ENCODE measurements at regions not wholly inside any gene's neighbourhood (a gene's known extent, or its start where the extent isn't known, plus 50 kb on each side); places are given as distances from the start of the nearest gene placed in this dataset.

DNA sequence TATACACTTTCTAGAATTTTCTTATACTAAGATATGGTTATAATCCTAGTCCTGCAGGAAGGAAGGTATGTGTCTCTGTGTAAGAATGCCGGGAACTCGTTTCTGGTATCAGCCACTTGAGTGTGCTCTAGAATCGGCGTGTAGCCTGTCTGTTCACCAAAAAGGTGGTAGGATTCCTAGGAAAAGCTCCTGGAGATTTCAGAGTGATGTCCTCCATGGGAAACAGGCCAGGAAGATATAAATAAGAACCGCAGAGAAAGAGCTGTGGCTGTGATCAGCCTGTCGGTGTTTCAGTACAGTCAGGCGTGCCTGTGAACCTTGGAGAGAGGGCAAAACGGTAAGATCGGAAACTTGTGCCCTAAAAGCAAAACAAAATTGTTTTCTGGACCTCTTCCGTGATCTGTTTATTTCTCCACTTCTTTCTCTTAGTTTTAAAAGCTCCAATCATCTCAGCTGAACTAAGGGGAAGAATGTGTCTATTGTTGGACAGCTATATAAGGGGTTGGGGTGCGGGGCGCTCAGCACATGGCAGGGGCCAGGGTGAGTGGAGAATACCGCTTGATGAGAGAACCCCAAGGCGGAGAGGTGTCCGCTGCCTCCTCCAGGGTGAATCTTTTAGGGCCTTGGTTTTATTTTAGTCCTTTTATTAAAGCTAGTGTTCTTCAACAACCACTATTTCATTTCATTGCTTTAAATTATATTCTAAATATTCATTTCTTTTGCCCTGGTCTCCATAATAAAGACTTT lies 303.8 kb upstream of the TENM3 start:
- H3K27me3 Mint-ChIP-seq (ENCODE audit: insufficient read depth, unreplicated experiment): peaks cover 27% of the 10 kb centered on the region
- H3K9me3 Mint-ChIP-seq (ENCODE audit: unreplicated experiment): no peaks in the 10 kb centered on the region
- DNase-seq: no peak
- Histone ChIP-seq H3K27me3 (replicated peaks; ENCODE audit: control insufficient read depth, insufficient read depth, low read length) (no peaks in the 10 kb centered on the region), H3K36me3 (ENCODE audit: control insufficient read depth, insufficient read depth, low read length) (no peaks in the 10 kb centered on the region), H3K4me1 (no peaks in the 10 kb centered on the region), H3K9me3 (no peaks in the 10 kb centered on the region), H3K4me3 (ENCODE audit: low read depth, low read length) (no peak overlapping the region)
- intact Hi-C loops (cut with micrococcal nuclease; ENCODE audit: unreplicated experiment): no loop called here
- TF ChIP-seq, protein P1, sequence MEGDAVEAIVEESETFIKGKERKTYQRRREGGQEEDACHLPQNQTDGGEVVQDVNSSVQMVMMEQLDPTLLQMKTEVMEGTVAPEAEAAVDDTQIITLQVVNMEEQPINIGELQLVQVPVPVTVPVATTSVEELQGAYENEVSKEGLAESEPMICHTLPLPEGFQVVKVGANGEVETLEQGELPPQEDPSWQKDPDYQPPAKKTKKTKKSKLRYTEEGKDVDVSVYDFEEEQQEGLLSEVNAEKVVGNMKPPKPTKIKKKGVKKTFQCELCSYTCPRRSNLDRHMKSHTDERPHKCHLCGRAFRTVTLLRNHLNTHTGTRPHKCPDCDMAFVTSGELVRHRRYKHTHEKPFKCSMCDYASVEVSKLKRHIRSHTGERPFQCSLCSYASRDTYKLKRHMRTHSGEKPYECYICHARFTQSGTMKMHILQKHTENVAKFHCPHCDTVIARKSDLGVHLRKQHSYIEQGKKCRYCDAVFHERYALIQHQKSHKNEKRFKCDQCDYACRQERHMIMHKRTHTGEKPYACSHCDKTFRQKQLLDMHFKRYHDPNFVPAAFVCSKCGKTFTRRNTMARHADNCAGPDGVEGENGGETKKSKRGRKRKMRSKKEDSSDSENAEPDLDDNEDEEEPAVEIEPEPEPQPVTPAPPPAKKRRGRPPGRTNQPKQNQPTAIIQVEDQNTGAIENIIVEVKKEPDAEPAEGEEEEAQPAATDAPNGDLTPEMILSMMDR (IDR thresholded peaks at IDR 0.05; ENCODE audit: insufficient read depth in 1 of 2, low read depth in 1 of 2, low read length in 1 of 2, severe bottlenecking in 1 of 2, unreplicated experiment in 1 of 2): no peak
- POLR2A ChIA-PET: no interaction called here
- CTCF ChIA-PET: interaction anchor here (0.6 to 0.8 kb wide), 2 partner anchors 26 to 793 kb away, joined by 3 read pairs; no protein-coding TSS in a partner anchor
- no TSS peak for BruUV-seq (replicated peaks)
- H3K4me1 Mint-ChIP-seq (ENCODE audit: low read depth, unreplicated experiment): no peaks in the 10 kb centered on the region
- H3K36me3 Mint-ChIP-seq (ENCODE audit: insufficient read depth, unreplicated experiment): no peaks in the 10 kb centered on the region
- no peak overlapping the region for H3K27ac Mint-ChIP-seq (ENCODE audit: unreplicated experiment)
- no peak overlapping the region for H3K4me3 Mint-ChIP-seq (ENCODE audit: unreplicated experiment)

DNA sequence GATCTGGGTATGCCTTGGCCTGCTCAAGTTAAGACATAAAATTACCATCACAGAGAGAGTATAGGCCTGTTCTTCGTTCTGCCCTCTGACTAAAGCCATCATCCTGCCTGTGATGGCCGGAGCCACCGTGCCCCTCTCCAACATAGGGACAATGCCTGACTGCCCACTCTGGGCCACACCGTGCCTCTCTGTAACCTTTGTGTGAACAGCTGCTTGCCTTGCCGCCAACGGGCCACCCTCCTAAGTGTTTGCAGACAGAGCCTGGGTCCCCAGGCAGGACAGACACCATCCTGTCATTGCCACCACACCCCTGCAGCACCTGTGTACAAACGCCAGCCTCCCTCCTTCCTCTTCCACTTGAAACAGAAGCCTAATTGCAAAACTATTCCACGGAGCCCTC lies 298.7 kb upstream of the TENM3 start:
- Mint-ChIP-seq H3K36me3 (ENCODE audit: insufficient read depth, unreplicated experiment) (no peaks in the 10 kb centered on the region), H3K27me3 (ENCODE audit: insufficient read depth, unreplicated experiment) (peaks cover 11% of the 10 kb centered on the region), H3K4me3 (ENCODE audit: unreplicated experiment) (no peak overlapping the region), H3K4me1 (ENCODE audit: low read depth, unreplicated experiment) (no peaks in the 10 kb centered on the region), H3K27ac (ENCODE audit: unreplicated experiment) (no peak overlapping the region), H3K9me3 (ENCODE audit: unreplicated experiment) (no peaks in the 10 kb centered on the region)
- no peaks in the 10 kb centered on the region for H3K4me1 ChIP-seq
- intact Hi-C loops (cut with micrococcal nuclease; ENCODE audit: unreplicated experiment): no loop called here
- no peaks in the 10 kb centered on the region for H3K9me3 ChIP-seq
- no peak overlapping the region for H3K4me3 ChIP-seq (ENCODE audit: low read depth, low read length)
- H3K27me3 ChIP-seq (replicated peaks; ENCODE audit: control insufficient read depth, insufficient read depth, low read length): no peaks in the 10 kb centered on the region
- TF ChIP-seq, protein P1 (IDR thresholded peaks at IDR 0.05; ENCODE audit: insufficient read depth in 1 of 2, low read depth in 1 of 2, low read length in 1 of 2, severe bottlenecking in 1 of 2, unreplicated experiment in 1 of 2): no peak
- BruUV-seq (replicated peaks): no TSS peak
- H3K36me3 ChIP-seq (ENCODE audit: control insufficient read depth, insufficient read depth, low read length): no peaks in the 10 kb centered on the region
- ChIA-PET CTCF (no interaction called here), POLR2A (no interaction called here)
- no peak for DNase-seq

DNA sequence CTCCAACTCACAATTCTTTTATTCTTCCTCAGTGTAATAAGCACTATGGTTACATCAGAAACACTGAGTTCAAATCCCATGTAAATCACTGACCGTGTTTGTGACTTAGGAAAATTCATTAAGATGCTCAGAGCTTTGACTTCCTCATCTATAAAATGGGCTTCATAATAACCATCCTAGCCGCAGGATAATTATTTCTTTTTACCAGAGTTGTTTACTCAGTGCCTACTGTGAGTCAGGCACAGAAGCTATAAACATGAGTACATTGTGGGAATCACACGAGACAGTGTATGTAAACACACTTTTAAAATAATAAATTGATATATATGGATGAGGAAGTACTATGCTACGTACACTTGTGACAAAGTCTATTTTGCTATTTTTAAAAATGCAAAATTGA lies 296.3 kb upstream of the TENM3 start:
- Histone ChIP-seq H3K27me3 (replicated peaks; ENCODE audit: control insufficient read depth, insufficient read depth, low read length) (no peaks in the 10 kb centered on the region), H3K4me1 (no peaks in the 10 kb centered on the region), H3K9me3 (no peaks in the 10 kb centered on the region), H3K36me3 (ENCODE audit: control insufficient read depth, insufficient read depth, low read length) (no peaks in the 10 kb centered on the region), H3K4me3 (ENCODE audit: low read depth, low read length) (no peak overlapping the region)
- H3K27me3 Mint-ChIP-seq (ENCODE audit: insufficient read depth, unreplicated experiment): peaks cover 5% of the 10 kb centered on the region
- no peaks in the 10 kb centered on the region for H3K36me3 Mint-ChIP-seq (ENCODE audit: insufficient read depth, unreplicated experiment)
- TF ChIP-seq, protein P1 (IDR thresholded peaks at IDR 0.05; ENCODE audit: insufficient read depth in 1 of 2, low read depth in 1 of 2, low read length in 1 of 2, severe bottlenecking in 1 of 2, unreplicated experiment in 1 of 2): no peak
- no peaks in the 10 kb centered on the region for H3K9me3 Mint-ChIP-seq (ENCODE audit: unreplicated experiment)
- H3K4me3 Mint-ChIP-seq (ENCODE audit: unreplicated experiment): no peak overlapping the region
- H3K4me1 Mint-ChIP-seq (ENCODE audit: low read depth, unreplicated experiment): no peaks in the 10 kb centered on the region
- no peak overlapping the region for H3K27ac Mint-ChIP-seq (ENCODE audit: unreplicated experiment)
- no TSS peak for BruUV-seq (replicated peaks)
- CTCF ChIA-PET: no interaction called here
- no peak for DNase-seq
- intact Hi-C loops (cut with micrococcal nuclease; ENCODE audit: unreplicated experiment): no loop called here
- POLR2A ChIA-PET: no interaction called here

Measured in Caco-2 (cell line).